GM12878 (cell line): ENCODE measurements at regions not wholly inside any gene's neighbourhood (a gene's known extent, or its start where the extent isn't known, plus 50 kb on each side); places are given as distances from the start of the nearest gene placed in this dataset.

ENCODE experiments used
- BHLHE40 ChIP-seq, 2 experiments: fragments of 450-650 bp in 1 of 2; IDR thresholded peaks; 2 replicates each; pipeline ENCODE4 v1.6.1; 2011 to 2017; ENCODE audit warnings: low read depth in 2 of 2, borderline replicate concordance in 1 of 2, improper control_type of control experiment in 1 of 2, low read length in 1 of 2, mild to moderate bottlenecking in 1 of 2
- CBX5 ChIP-seq: sonication (generic); IDR thresholded peaks from 2 replicates; pipeline ENCODE4 v1.6.1; 2016; ENCODE audit warnings: low read depth, moderate library complexity, mild to moderate bottlenecking, inconsistent platforms
- CHD2 ChIP-seq: IDR thresholded peaks from 2 replicates; pipeline ENCODE4 v1.6.1; 2011; ENCODE audit warnings: low read depth, low read length, improper control_type of control experiment, borderline replicate concordance
- KAT2A ChIP-seq: conservative IDR thresholded peaks from 2 replicates; pipeline ENCODE4 v1.6.1; 2011; ENCODE audit warnings: low read depth, low read length; ENCODE audit not compliant: control insufficient read depth
- KDM1A ChIP-seq: fragments of 200-600 bp; sonication (generic); IDR thresholded peaks from 2 replicates; pipeline ENCODE4 v1.6.1; 2016; ENCODE audit warnings: borderline replicate concordance
- MEF2A ChIP-seq: IDR thresholded peaks from 2 replicates; pipeline ENCODE4 v1.6.1; 2011; ENCODE audit warnings: low read depth, mild to moderate bottlenecking, low read length, moderate library complexity; ENCODE audit not compliant: insufficient read depth
- NFYB ChIP-seq: IDR thresholded peaks from 2 replicates; pipeline ENCODE4 v1.6.1; 2011; ENCODE audit warnings: low read depth, mild to moderate bottlenecking, low read length, improper control_type of control experiment, moderate library complexity; ENCODE audit not compliant: insufficient read depth
- PML ChIP-seq: IDR thresholded peaks from 2 replicates; pipeline ENCODE4 v1.6.1; 2012; ENCODE audit warnings: low read length, inconsistent platforms
- RAD21 ChIP-seq: IDR thresholded peaks from 2 replicates; pipeline ENCODE4 v1.6.1; 2011; ENCODE audit warnings: mild to moderate bottlenecking, low read depth, low read length, moderate library complexity; ENCODE audit not compliant: insufficient read depth
- SIN3A ChIP-seq: IDR thresholded peaks from 2 replicates; pipeline ENCODE4 v1.6.1; 2012; ENCODE audit warnings: low read depth, low read length, improper control_type of control experiment
- TF ChIP-seq, protein P1 (sequence below): IDR thresholded peaks from 2 replicates; pipeline ENCODE4 v1.6.1; 2012; ENCODE audit warnings: low read length, inconsistent platforms
- TF ChIP-seq, protein P2 (sequence below): fragments of 450-650 bp; IDR thresholded peaks from 2 replicates; pipeline ENCODE4 v1.6.1; 2016; ENCODE audit warnings: mild to moderate bottlenecking
- TF ChIP-seq, protein P3 (sequence below): IDR thresholded peaks from 2 replicates; pipeline ENCODE4 v1.6.1; 2012; ENCODE audit warnings: low read depth, low read length, improper control_type of control experiment
- TF ChIP-seq, protein P4 (sequence below), 3 experiments: IDR thresholded peaks in 2 of 3; conservative IDR thresholded peaks in 1 of 3; 2 replicates each; pipeline ENCODE4 v1.5.1; 2011; ENCODE audit warnings: low read depth in 3 of 3, low read length in 3 of 3, mild to moderate bottlenecking in 3 of 3, control low read depth in 2 of 3, moderate library complexity in 2 of 3, inconsistent platforms in 1 of 3, mixed read lengths in 1 of 3; ENCODE audit not compliant: control insufficient read depth in 2 of 3, insufficient read depth in 1 of 3; ENCODE audit errors: extremely low read depth in 1 of 3

DNA sequence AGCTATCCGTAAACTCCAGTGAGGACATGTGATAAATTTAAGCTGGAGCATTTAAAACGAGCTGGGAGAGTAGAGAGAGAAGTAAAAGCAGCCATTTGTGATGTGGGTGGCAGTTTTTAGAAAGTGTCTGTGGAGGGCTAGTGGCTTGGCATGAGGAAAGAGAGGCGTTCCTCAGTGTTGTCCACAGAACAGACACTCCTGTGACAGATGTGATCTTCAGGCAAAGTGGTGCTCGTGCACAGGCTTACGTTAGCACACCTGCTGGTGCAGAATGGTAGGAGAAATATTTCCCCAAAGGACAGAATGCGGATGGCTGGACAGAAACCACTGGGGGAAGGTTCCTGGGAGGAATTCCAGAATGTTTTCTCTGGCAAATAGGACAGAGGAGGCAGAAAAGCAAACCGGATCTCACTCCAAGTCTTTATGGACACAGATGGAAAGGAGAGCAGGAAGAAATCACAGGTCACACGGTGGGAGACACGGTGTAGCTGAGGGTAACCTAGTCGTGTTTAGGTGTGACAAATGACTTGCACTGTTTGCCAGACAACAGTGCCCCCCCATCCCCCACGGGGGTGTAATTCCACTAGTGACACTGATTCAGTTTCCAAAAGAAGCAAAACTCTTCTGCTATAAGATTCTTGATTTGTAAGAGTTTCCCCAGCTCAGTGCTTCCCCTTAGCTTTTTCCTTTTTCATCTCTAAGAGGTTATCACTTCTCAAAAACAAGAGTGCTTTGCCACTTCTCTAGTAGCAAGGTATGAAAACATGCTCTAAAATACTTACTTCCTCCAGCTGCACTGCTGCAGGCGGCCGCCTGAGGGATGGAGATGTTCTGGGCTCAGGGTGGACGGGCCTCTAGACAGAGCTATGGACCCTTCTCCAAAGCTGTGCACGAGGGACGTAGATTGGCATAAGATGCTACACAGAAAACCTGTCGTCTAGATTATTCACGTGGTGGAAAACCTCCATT is 293.2 kb downstream of the QKI start (continued):
- TF ChIP-seq, protein P1, sequence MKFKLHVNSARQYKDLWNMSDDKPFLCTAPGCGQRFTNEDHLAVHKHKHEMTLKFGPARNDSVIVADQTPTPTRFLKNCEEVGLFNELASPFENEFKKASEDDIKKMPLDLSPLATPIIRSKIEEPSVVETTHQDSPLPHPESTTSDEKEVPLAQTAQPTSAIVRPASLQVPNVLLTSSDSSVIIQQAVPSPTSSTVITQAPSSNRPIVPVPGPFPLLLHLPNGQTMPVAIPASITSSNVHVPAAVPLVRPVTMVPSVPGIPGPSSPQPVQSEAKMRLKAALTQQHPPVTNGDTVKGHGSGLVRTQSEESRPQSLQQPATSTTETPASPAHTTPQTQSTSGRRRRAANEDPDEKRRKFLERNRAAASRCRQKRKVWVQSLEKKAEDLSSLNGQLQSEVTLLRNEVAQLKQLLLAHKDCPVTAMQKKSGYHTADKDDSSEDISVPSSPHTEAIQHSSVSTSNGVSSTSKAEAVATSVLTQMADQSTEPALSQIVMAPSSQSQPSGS = peak; percentile 25; the same call in 1 of the 2 replicates
- TF ChIP-seq PML (0 out of 2 replicates have a peak, but pooled peaks have one; percentile 60), BHLHE40 (IDR thresholded peaks at IDR 0.05; ENCODE audit: borderline replicate concordance in 1 of 2, low read depth in 2 of 2, low read length in 1 of 2) (0 out of 4 replicates have a peak, but pooled peaks of 1 of the 2 experiments have one; percentile 23), KDM1A (no peak), CHD2 (no peak), CBX5 (0 out of 2 replicates have a peak, but pooled peaks have one; percentile 14), NFYB (no peak), KAT2A (no peak), RAD21 (peak; percentile 50), SIN3A (no peak), MEF2A (no peak)
- TF ChIP-seq, protein P2, sequence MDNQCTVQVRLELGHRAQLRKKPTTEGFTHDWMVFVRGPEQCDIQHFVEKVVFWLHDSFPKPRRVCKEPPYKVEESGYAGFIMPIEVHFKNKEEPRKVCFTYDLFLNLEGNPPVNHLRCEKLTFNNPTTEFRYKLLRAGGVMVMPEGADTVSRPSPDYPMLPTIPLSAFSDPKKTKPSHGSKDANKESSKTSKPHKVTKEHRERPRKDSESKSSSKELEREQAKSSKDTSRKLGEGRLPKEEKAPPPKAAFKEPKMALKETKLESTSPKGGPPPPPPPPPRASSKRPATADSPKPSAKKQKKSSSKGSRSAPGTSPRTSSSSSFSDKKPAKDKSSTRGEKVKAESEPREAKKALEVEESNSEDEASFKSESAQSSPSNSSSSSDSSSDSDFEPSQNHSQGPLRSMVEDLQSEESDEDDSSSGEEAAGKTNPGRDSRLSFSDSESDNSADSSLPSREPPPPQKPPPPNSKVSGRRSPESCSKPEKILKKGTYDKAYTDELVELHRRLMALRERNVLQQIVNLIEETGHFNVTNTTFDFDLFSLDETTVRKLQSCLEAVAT = no peak
- TF ChIP-seq, protein P3, sequence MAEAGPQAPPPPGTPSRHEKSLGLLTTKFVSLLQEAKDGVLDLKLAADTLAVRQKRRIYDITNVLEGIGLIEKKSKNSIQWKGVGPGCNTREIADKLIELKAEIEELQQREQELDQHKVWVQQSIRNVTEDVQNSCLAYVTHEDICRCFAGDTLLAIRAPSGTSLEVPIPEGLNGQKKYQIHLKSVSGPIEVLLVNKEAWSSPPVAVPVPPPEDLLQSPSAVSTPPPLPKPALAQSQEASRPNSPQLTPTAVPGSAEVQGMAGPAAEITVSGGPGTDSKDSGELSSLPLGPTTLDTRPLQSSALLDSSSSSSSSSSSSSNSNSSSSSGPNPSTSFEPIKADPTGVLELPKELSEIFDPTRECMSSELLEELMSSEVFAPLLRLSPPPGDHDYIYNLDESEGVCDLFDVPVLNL = no peak
- TF ChIP-seq, protein P4, sequence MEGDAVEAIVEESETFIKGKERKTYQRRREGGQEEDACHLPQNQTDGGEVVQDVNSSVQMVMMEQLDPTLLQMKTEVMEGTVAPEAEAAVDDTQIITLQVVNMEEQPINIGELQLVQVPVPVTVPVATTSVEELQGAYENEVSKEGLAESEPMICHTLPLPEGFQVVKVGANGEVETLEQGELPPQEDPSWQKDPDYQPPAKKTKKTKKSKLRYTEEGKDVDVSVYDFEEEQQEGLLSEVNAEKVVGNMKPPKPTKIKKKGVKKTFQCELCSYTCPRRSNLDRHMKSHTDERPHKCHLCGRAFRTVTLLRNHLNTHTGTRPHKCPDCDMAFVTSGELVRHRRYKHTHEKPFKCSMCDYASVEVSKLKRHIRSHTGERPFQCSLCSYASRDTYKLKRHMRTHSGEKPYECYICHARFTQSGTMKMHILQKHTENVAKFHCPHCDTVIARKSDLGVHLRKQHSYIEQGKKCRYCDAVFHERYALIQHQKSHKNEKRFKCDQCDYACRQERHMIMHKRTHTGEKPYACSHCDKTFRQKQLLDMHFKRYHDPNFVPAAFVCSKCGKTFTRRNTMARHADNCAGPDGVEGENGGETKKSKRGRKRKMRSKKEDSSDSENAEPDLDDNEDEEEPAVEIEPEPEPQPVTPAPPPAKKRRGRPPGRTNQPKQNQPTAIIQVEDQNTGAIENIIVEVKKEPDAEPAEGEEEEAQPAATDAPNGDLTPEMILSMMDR (IDR thresholded peaks at IDR 0.05 in 2 of 3, conservative IDR thresholded peaks at IDR 0.05 in 1 of 3; ENCODE audit: control insufficient read depth in 2 of 3, extremely low read depth in 1 of 3, insufficient read depth in 1 of 3, low read depth in 3 of 3, low read length in 3 of 3) = peak; percentile 5 to 60 (median 55); a peak in 3 of 6 replicates
